GM03348 (cell line): ENCODE measurements at regions not wholly inside any gene's neighbourhood (a gene's known extent, or its start where the extent isn't known, plus 50 kb on each side); places are given as distances from the start of the nearest gene placed in this dataset.
"Not testable (repeated sequence)": the region's sequence is repeated elsewhere in the genome, so short reads cannot be mapped to it uniquely, and the experiment has no call there.

Experiments used
- DNase-seq: peaks from one replicate; pipeline ENCODE4 v3.0.0; 2012; ENCODE audit warnings: low spot score

DNA sequence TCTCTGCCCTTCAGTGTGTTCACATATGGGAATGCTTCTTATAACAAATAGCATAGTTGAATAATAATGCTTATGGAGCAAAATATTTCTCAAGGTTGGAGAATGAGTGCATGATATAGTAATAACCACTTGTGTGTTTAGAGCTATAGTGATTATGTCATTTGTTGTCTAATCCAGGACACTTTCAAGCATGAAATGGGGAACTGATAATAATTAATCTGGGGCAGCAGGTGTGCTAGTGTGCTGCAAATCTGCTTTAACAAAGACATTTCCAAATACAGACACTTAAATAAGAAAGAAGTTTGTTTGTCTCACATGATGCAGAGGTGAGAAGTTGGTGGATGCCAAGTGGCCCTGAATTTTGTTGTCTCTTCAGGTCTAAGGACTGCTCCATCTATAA lies 579.3 kb upstream of the GRM7 start:
- no peak for DNase-seq

DNA sequence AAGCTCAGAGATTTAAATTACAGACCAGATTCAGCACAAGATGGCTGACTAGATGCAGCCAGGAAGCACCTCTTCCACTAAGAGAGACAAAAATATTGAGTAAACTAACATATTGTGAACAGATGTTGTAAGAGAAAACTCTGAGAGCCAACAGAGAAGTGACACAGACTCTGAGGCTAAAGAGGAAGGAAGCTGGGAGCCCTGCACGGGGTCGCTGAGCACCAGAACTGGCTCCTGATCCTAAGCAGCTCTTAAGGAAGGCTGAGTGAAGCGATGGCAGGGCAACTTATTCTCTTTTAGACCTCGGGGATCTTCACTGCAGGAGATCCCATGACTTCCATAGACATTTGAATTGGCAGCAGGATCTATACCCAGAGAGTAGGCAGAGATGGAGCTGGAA lies 578.0 kb upstream of the GRM7 start:
- DNase-seq = no peak

DNA sequence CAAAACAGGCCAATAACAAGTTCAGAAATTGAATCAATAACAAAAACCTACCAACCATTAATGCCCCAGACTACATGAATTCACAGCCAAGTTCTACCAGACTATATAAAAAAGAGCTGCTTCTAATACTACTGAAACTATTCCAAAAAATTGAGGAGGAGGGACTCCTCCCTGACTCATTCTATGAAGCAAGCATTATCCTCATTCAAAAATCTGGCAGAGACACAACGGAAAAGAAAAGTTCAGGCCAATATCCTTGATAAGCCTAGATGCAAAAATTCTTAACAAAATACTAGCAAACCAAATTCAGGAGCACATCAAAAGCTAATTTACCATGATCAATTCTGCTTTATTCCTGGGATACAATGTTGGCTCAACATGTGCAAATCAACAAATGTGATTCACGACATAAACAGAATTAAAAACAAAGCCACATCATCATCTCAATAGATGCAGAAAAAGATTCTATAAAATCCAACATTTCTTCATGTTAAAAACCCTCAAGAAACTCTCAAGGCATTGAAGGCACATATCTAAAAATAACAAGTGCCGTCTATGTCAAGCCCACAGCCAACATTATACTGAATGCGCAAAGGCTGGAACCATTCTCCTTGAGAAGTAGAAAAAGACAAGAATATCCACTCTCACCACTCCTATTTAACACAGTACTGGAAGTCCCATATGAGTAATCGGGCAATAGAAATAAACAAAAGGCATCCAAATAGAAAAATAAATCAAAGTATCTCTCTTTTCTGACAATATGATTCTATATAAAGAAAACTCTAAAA lies 573.6 kb upstream of the GRM7 start:
- no peak for DNase-seq

DNA sequence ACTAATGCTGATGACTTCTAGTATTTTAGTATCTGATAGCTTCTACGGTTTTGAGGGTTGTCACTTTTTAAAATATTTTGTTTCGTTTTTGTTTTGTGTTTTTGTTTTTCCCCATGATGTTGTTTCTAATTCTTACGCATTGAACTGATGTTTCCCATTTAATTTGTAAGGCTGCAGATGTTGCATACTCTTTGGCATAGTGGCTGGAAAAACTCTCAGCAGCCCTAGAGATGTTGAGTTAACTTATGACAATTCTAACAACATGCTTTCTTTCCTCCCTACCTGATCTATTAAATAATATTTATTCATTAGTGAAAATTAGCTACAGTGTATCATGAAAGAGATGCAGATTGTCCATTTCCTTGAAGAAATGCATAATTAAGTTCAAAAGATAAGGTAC lies 559.3 kb upstream of the GRM7 start:
- DNase-seq = no peak

DNA sequence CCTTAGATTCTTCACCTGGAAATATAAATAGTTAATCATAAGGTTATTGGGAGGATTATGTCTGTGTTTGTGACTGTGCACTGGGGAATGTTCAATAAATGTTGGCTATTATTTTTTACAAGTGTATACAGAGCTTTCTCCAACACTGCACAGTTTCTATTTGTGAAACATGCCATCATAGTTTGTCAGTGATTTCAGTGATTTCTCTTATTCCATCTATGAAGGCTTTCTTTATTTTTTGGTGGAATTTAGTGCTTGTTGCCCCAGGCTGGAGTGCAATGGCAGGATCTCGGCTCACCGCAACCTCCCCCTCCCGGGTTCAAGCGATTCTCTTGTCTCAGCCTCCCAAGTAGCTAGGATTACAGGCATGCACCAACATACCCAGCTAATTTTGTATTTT lies 545.0 kb upstream of the GRM7 start:
- DNase-seq = no peak

DNA sequence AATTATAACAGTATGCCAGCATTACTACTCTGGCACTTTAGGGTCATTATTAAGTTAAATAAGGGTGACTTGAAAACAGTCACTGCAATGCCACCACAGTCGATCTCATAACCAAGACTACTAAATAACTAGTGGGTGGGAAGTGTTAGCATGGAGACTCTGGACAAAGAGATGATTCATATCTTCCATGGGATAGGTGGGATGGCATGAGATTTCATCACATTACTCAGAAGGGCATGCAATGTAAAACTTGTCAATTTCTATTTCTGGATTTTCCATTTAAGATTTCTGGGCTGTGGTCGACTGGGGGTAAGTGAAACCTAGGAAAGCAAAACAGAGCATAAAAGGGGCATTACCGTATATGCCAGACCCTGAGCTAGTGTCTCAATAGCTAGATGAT lies 538.9 kb upstream of the GRM7 start:
- DNase-seq = no peak

DNA sequence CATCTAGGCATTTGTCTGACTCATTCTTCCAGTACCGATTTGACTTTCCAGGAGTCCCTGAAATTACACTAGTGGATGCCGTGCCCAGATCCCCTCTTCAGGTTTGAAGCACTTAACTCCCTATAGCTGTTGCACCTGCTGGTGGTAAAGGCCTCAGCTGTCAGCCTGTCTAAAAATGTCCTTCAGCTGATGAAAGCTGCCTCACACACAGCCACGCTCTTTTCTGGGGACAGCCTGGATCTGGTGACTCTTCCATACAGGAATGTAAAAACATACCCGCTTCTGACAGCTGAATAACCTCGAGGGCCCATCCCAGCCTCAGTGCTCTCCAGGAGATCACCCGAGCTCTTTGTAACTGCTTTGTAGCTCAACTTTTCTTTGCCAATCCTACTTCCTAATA lies 534.1 kb upstream of the GRM7 start:
- no peak for DNase-seq

DNA sequence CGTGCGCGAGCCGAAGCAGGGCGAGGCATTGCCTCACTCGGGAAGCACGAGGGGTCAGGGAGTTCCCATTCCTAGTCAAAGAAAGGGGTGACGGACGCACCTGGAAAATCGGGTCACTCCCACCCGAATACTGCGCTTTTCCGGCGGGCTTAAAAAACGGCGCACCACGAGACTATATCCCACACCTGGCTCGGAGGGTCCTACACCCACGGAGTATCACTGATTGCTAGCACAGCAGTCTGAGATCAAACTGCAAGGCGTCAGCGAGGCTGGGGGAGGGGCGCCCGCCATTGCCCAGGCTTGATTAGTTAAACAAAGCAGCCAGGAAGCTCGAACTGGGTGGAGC lies 520.0 kb upstream of the GRM7 start:
- not testable (repeated sequence) for DNase-seq

DNA sequence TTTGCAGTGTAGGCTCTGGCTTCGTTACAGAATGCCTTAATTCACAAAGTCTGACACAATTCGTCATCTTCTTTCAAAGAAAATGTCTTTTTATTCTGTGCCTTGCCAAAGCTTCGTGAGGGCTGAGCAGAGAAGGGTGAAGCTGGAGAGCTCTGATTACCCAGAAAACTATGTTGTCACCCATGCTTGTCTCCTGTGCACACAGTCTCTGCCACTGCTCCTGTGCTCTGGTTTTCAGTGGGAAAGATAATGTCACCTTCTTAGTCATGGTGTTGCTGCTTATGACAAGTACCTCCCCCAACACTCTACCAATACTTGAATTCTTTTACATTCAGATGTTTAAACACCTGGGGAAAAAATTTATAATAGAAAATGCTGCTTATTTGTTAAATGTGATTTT lies 509.2 kb upstream of the GRM7 start:
- DNase-seq = no peak

DNA sequence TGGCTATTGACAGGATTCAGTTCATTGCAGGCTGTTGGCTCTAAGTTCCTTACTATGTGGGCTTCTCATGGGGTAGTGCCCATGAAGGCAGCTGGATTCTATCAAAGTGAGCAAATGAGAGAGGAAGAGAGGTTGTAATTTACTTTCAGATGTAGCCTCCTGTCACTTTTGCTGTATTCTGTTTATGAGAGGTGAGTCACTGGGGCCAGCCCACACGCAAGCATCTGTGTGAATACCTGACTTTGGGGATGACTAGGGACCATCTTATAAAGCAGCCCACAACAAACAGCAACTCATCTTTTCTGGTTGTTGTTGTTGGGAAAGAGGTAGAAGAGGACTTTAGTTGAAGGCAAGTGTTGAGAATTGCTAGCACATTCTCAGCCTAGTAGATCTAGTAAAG lies 506.3 kb upstream of the GRM7 start:
- DNase-seq = no peak

DNA sequence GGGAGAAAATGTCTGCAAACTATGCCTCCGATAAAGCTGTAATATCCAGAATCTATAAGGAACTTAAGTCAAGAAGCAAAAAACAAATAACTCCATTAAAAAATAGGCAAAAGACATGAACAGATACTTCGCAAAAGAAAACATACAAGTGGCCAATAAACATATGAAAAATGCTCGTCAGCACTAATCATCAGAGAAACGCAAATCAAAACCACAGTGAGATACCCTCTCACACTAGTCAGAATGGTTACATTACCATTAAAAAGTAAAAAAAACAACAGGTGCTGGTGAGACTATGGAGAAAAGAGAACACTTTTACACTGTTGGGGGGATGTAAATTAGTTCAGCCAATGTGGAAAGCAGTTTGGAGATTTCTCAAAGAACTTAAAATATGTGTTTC lies 498.5 kb upstream of the GRM7 start:
- DNase-seq = no peak

DNA sequence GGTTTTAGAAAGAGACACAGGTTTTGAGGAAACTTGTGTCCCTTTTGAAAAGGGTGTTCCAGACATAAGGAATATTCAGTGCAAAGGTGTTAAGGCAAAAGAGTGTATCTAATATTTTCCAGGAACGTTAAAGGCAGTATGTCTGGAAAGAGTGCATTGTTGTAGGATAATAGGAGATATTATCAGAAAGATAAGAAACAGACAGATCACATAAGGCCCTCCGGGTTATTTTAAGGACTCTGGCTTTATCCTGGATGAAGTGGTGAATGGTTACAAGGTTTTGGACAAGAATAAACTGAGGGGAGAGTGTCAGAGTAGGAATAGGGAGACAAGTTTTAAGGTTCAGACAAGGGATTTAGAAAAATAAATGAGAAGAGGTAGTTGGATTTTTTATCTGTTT lies 493.7 kb upstream of the GRM7 start:
- DNase-seq = no peak

DNA sequence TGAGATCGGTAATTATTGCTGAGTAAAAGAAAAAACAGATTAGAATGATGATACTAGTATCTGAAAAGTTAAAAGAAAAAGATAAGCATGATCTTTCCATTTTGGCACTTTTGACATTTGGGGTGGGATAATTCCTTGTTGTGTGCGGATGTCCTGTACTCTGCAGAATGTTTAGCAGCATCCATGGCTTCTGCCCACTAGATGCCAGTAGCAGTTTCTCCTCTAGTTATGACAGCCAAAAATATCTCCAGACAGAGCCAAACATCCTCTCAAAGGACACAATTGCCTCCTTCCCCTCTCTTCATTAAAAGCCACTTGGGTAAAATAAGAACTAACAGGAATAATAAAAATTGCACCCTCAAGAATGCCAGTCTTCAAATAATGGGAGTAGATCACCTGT lies 468.8 kb upstream of the GRM7 start:
- DNase-seq = no peak

DNA sequence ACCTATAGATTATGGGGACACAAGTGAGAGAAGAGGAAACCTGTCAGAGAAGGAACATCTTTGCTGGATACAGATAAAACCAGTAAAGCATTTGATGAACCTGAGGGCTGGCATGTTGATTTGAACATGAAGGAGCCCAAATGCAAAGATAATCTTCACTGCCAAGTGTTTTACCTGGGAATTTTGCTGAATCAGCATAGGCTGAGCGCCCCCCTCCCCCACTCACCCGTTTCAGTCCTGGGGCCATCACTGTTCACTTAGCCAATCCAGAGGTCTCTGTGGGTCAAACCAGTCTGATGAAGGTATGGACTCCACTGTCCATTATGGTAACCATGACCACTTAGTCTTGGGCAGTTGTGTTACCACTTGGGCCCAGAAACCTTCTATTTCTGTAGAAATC lies 466.0 kb upstream of the GRM7 start:
- DNase-seq = no peak

DNA sequence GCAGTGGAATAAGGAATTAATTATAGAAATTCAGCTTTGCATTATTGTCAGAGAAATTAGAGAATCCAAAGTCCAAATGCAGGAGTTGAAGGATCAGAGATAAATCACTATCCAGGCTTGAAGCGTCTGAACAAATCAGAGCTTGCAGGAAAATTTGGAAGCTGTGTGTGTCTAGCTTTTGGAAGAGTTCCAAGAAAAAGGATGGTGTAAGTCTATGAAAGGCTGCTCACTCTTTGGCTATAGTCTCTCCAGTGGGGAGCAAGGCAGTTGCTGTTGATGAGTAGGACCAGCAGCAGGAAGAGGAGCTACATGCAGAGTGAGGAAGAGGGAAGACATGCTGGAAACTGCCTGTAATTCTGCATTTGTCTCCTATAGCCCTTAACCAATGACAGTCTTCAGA lies 464.3 kb upstream of the GRM7 start:
- no peak for DNase-seq

DNA sequence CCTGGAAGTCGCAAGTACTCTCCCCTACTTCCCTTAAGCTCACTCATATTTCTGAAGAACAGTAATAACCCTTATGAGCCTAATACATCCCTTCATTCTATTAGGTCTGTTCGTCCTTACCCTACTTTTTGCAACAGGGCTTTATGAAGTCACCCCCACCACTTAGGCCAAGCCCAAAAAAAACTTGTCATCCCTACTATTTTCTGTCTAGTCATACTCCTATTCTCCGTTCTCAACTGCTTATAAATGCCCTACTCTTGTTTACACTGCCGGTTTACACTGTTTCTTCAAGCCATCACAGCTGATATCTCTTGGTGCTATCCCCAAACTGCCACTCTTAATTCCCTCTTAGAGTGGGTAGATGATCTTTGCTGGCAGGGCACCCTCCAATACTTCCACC lies 458.2 kb upstream of the GRM7 start:
- DNase-seq = not testable (repeated sequence)

DNA sequence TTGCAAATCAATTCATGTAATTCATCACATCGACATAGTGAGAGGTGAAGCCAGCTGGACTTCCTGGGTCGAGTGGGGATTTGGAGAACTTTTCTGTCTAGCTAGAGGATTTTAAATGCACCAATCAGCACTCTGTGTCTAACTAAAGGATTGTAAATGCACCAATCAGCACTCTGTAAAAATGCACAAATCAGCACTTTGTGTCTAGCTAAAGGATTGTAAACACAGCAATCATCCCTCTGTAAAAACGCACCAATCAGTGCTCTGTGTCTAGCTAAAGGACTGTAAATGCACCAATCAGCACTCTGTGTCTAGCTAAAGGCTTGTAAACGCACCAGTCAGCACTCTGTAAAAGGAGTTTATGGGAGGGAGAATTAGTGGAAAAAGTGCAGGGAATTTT lies 454.0 kb upstream of the GRM7 start:
- DNase-seq = not testable (repeated sequence)

DNA sequence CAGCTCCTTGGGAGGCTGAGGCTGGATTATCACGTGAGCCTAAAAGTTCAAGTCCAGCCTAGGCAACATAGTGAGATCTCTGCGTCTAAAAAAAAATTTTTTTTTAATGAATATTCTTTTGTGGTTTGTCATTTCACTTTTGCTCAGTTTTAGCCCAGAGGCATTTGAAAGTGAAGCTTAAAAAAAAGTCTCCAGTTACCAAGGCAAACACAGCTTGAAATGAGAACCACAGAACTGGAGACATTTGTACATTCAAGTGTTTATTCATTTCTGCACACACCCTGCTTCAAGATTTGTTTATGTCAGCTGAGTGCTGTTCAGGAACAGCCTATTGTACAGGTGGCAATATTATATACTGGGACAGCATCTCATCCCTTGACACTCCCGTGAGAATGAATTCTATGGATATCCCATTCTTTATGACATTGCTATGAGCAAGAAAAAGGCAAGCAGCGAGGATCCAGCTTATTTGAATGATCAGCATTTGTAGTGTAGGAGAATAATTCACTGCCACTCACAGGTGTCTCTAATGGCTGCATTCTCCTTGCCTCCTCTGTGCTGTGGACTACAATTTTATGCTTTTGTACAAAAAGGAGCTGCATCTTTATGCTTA lies 444.8 kb upstream of the GRM7 start:
- DNase-seq = no peak

DNA sequence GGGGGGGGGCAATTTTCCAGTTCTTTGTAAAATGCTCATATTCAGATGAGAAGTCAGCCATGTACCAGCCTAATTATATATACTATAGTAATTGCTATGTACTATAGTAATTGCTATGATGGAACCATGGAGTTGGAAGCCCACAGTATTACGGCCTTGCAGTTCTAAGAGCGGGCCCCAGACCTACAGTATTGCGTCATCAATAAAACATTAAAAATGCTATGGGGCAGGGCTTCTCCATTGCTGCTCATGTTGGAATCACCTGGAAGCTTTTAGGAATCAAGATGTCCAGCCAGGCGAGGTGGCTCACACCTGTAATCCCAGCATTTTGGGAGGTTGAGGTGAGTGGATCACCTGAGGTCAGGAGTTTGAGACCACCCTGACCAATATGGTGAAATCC lies 443.7 kb upstream of the GRM7 start:
- no peak for DNase-seq

DNA sequence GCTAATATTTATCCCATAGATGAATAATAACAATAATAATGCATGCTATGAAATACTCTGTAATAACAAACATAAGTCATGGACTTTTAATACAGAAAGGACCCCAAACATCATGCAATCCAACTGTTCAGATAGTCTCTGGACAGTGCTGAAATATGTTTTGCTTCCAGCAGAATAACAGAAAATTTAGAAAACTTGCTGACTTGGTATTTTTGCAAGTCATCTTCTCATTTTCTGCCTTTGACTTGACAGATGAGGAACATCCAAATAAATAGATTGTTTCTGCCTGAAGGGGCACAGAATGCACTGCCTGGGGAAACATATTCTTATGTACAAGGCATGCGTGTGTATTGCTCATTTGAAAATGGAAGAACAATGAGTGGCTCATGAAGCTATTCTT lies 442.4 kb upstream of the GRM7 start:
- no peak for DNase-seq

DNA sequence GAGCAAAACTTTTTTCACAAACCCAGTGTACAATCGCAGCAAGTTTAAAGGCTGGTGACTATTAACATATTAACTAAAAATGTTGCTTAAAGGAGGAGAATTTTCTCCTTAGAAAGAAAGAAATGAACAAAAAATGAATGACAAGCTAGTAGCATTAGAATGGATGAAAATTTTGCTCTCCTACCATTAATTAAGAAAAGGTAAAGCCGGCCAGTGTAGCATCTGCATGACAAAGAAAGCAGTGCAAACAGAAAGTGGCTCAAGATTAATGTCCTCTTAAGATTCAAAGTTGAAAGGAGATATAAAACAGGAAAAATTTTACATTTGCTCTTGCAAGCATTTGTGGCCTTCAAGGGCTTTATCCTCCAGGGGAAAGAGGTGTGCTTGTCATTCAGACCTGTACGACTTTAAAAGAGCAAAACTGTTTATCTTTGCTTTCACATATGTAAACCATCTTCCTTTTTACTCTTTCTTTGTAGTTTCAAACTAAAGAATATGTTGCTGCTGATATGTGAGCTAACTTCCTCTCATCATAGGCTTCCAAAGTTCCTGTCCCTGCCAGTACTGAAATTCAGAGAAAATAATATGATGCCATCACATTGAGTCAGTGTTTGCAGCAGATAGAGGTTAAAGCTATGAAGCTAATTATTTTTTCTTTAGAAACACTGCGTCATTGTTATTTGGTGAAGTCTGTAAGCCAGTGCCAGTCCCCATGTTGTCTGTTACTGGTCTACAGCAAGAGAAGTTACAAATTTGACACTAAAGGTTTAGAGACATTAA lies 439.1 kb upstream of the GRM7 start:
- DNase-seq = no peak

DNA sequence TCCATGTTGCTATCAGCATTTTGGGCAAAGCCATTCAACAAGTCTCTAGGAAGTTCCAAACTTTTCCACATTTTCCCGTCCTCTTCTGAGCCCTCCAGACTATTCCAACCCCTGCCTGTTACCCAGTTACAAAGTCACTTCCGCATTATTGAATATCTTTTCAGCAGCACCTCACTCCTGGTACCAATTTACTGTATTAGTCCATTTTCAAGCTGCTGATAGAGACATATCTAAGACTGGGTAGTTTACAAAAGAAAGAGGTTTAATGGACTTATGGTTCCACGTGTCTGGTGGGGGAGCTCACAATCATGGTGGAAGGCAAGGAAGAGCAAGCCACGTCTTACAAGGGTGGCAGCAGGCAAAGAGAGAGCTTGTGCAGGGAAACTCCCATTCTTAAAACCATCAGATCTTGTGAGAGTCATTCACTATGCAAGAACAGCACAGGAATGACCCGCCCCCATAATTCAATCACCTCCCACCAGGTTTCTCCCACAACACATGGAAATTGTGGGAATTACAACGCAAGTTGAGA lies 435.6 kb upstream of the GRM7 start:
- DNase-seq = no peak

DNA sequence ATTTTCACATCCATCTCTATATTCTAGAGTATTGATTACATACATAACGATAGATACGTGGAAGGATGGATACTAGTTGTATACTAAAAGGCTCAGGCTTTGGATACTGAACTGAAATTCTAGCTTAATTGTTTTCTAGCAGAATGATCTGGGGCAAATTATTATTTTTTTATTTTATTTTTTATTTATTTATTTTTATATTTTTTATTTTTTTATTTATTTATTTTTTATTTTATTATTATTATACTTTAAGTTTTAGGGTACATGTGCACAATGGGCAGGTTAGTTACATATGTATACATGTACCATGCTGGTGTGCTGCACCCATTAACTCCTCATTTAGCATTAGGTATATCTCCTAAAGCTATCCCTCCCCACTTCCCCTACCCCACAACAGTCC lies 432.6 kb upstream of the GRM7 start:
- not testable (repeated sequence) for DNase-seq
